DND-41 (cell line): ENCODE measurements at regions not wholly inside any gene's neighbourhood (a gene's known extent, or its start where the extent isn't known, plus 50 kb on each side); places are given as distances from the start of the nearest gene placed in this dataset.

Source experiments
- CTCF ChIP-seq: IDR thresholded peaks from 2 replicates; pipeline ENCODE4 v1.5.1; 2012; ENCODE audit warnings: borderline replicate concordance, low read length, moderate library complexity, mild to moderate bottlenecking; ENCODE audit not compliant: poor library complexity, severe bottlenecking; ENCODE audit errors: extremely low read depth
- EZH2 ChIP-seq: IDR thresholded peaks from 3 replicates; pipeline ENCODE4 v1.6.1; 2012; ENCODE audit warnings: borderline replicate concordance, low read depth, mild to moderate bottlenecking, moderate library complexity, low read length, inconsistent platforms; ENCODE audit not compliant: severe bottlenecking

GRCh38 chr14:98897605-98898309 lies 374.2 kb downstream of the BCL11B start:
- no peak for TF ChIP-seq CTCF
- TF ChIP-seq EZH2: no peak
